Endothelial cell of umbilical vein (primary cell): ENCODE measurements at regions not wholly inside any gene's neighbourhood (a gene's known extent, or its start where the extent isn't known, plus 50 kb on each side); places are given as distances from the start of the nearest gene placed in this dataset.

ENCODE experiments used
- CTCF ChIP-seq, 2 donors: IDR thresholded peaks; 1 replicate in 1 of 2; 2 replicates in 1 of 2; pipeline ENCODE4 v1.5.1; 2011; ENCODE audit warnings: low read length in 2 of 2, mild to moderate bottlenecking in 2 of 2, moderate library complexity in 2 of 2, control low read depth in 1 of 2, inconsistent platforms in 1 of 2, low read depth in 1 of 2; ENCODE audit not compliant: insufficient read depth in 1 of 2; ENCODE audit errors: extremely low read depth in 1 of 2
- EZH2 ChIP-seq: IDR thresholded peaks from 2 replicates; pipeline ENCODE4 v1.6.1; 2012; ENCODE audit warnings: borderline replicate concordance, low read depth, mild to moderate bottlenecking, moderate library complexity, low read length, inconsistent platforms; ENCODE audit not compliant: severe bottlenecking
- MYC ChIP-seq: IDR thresholded peaks from one replicate; pipeline ENCODE4 v1.6.1; 2011; ENCODE audit warnings: mild to moderate bottlenecking, low read depth, low read length
- POLR2A ChIP-seq: IDR thresholded peaks from 2 replicates; pipeline ENCODE4 v1.6.1; 2012; ENCODE audit warnings: low read depth, mild to moderate bottlenecking, control low read depth, low read length
- POLR2AphosphoS5 ChIP-seq: IDR thresholded peaks from 2 replicates; pipeline ENCODE4 v1.6.1; 2012; ENCODE audit warnings: low read depth, mild to moderate bottlenecking, control low read depth, low read length, moderate library complexity; ENCODE audit not compliant: insufficient read depth

DNA sequence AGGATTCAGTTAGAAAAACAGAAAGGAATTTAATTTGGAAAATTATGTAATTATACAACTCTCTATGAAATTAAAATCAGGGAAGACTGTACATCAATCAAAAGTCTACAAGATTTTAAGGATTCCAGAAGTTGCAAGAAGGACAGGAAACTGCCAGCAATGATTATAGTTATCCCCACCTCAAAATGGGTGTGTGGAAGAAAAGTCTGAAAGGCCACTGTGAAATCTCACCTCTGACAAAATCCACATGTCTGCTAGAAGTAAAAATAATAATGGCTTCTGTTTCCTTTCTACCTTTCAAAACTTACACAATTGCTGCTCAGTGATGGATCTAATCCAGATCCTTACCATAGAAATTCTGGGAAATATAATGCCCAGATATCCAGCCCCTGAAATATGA lies 708.1 kb upstream of the ADGRL4 start:
- TF ChIP-seq CTCF (IDR thresholded peaks at IDR 0.05; ENCODE audit: extremely low read depth in 1 of 2, insufficient read depth in 1 of 2, low read depth in 1 of 2, low read length in 2 of 2) (no peak), POLR2A (no peak), POLR2AphosphoS5 (no peak), EZH2 (no peak), MYC (no peak)
